ENCODE measurements at regions not wholly inside any gene's neighbourhood (a gene's known extent, or its start where the extent isn't known, plus 50 kb on each side); places are given as distances from the start of the nearest gene placed in this dataset.

DNA sequence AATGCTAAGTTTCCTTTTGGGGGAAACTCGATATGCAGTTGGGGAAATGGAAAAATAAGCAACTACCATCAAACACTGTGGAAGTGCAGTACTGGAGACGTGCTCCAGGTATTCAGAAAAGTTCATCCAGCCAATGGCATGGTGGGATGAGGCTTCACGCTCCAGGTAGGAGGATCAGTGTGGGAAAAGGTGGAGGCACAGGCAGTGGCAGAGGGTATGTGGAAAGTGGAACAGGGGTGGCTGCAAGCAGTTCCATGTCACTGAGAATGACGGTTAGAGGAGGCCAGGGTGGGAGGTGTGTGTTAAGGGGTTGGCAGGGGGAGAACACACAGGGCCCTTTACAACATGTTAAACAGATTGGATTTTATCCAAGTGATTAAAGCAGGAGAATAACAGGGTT is 105.1 kb upstream of the NCAM1 start:
- CTCF ChIA-PET = no interaction called here
- WGBS (ENCODE audit: insufficient coverage) = 96% methylated on average over 4 of the region's 4 CpGs

DNA sequence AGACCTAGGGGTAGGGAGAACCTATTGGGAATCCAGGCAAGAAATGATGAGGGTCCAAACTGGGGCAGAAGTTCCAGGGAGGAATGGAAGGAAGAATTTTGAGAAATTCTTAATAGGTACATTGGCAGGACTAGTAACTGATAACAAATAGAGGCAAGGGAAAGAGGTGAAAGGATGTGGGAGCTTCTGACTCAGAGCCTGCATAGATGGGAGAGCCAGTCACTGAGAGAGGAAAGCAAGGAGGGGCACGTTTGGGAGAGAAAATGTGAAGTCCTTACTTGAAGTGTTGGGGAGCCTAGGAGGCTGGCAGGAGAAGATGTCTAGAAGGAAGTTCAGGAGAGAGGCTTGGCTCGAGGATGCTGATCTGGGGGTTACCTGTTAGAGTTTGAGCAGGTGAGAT is 104.6 kb upstream of the NCAM1 start:
- H3K9me3 ChIP-seq (ENCODE audit: control extremely low read depth in 1 of 5, control insufficient read depth in 4 of 5, insufficient read depth in 2 of 5, low read depth in 1 of 5, low read length in 4 of 5) = peaks cover 0 to 8% (median 3%) of the 10 kb centered on the region in 5 experiments
- no peak overlapping the region for H3K27ac ChIP-seq (ENCODE audit: insufficient read depth in 1 of 2, low read depth in 1 of 2, low read length in 2 of 2, poor library complexity in 1 of 2, severe bottlenecking in 2 of 2)
- ChIA-PET CTCF (no interaction called here), POLR2A (no interaction called here)
- no peak overlapping the region for H3K4me3 ChIP-seq (ENCODE audit: control insufficient read depth in 1 of 7, extremely low read depth in 1 of 7, insufficient read depth in 4 of 7, low read depth in 2 of 7, low read length in 6 of 7)
- peaks cover 0 to 4% (median 0%) of the 10 kb centered on the region in 5 experiments for H3K27me3 ChIP-seq (replicated peaks in 2 of 5; ENCODE audit: control insufficient read depth in 4 of 5, insufficient read depth in 5 of 5, low read length in 4 of 5)
- DNase-seq = no peak
- no peaks in the 10 kb centered on the region for H3K36me3 ChIP-seq (ENCODE audit: control insufficient read depth in 4 of 4, insufficient read depth in 4 of 4, low read length in 3 of 4)
- no peaks in the 10 kb centered on the region for H3K4me1 ChIP-seq (ENCODE audit: control extremely low read depth in 1 of 4, control insufficient read depth in 4 of 4, insufficient read depth in 4 of 4, low read length in 3 of 4)
- 67% methylated on average over 2 of the region's 2 CpGs for WGBS (ENCODE audit: insufficient coverage)

More for the DNA sequence above, 105.1 kb upstream of the NCAM1 start:
- Histone ChIP-seq H3K36me3 (ENCODE audit: control insufficient read depth in 4 of 4, insufficient read depth in 4 of 4, low read length in 3 of 4) (no peaks in the 10 kb centered on the region), H3K9me3 (ENCODE audit: control extremely low read depth in 1 of 5, control insufficient read depth in 4 of 5, insufficient read depth in 2 of 5, low read depth in 1 of 5, low read length in 4 of 5) (peaks cover 0 to 4% (median 2%) of the 10 kb centered on the region in 5 experiments), H3K4me1 (ENCODE audit: control extremely low read depth in 1 of 4, control insufficient read depth in 4 of 4, insufficient read depth in 4 of 4, low read length in 3 of 4) (no peaks in the 10 kb centered on the region), H3K4me3 (ENCODE audit: control insufficient read depth in 1 of 7, extremely low read depth in 1 of 7, insufficient read depth in 4 of 7, low read depth in 2 of 7, low read length in 6 of 7) (no peak overlapping the region), H3K27me3 (replicated peaks in 2 of 5; ENCODE audit: control insufficient read depth in 4 of 5, insufficient read depth in 5 of 5, low read length in 4 of 5) (peaks cover 0 to 4% (median 0%) of the 10 kb centered on the region in 5 experiments), H3K27ac (ENCODE audit: insufficient read depth in 1 of 2, low read depth in 1 of 2, low read length in 2 of 2, poor library complexity in 1 of 2, severe bottlenecking in 2 of 2) (no peak overlapping the region)
- no peak for DNase-seq
- POLR2A ChIA-PET = no interaction called here

- H3K9me3 ChIP-seq (ENCODE audit: control extremely low read depth in 1 of 5, control insufficient read depth in 4 of 5, insufficient read depth in 2 of 5, low read depth in 1 of 5, low read length in 4 of 5) = peaks cover 2 to 11% (median 6%) of the 10 kb centered on the region in 5 experiments
- H3K27ac ChIP-seq (ENCODE audit: insufficient read depth in 1 of 2, low read depth in 1 of 2, low read length in 2 of 2, poor library complexity in 1 of 2, severe bottlenecking in 2 of 2) = no peak overlapping the region
- no peaks in the 10 kb centered on the region for H3K4me1 ChIP-seq (ENCODE audit: control extremely low read depth in 1 of 4, control insufficient read depth in 4 of 4, insufficient read depth in 4 of 4, low read length in 3 of 4)
- H3K4me3 ChIP-seq (ENCODE audit: control insufficient read depth in 1 of 7, extremely low read depth in 1 of 7, insufficient read depth in 4 of 7, low read depth in 2 of 7, low read length in 6 of 7) = no peak overlapping the region
- ChIA-PET POLR2A (no interaction called here), CTCF (no interaction called here)
- 88% methylated on average over 4 of the region's 5 CpGs for WGBS (ENCODE audit: insufficient coverage)
- H3K36me3 ChIP-seq (ENCODE audit: control insufficient read depth in 4 of 4, insufficient read depth in 4 of 4, low read length in 3 of 4) = no peaks in the 10 kb centered on the region
- no peak for DNase-seq
- H3K27me3 ChIP-seq (replicated peaks in 2 of 5; ENCODE audit: control insufficient read depth in 4 of 5, insufficient read depth in 5 of 5, low read length in 4 of 5) = peaks cover 0 to 2% (median 0%) of the 10 kb centered on the region in 5 experiments
Observed at GRCh38 chr11:112858289-112859023, 102.8 kb upstream of the NCAM1 start.

GRCh38 chr11:112859787-112860186 is 101.4 kb upstream of the NCAM1 start:
- peaks cover 0 to 2% (median 0%) of the 10 kb centered on the region in 5 experiments for H3K27me3 ChIP-seq (replicated peaks in 2 of 5; ENCODE audit: control insufficient read depth in 4 of 5, insufficient read depth in 5 of 5, low read length in 4 of 5)
- ChIA-PET CTCF (no interaction called here), POLR2A (no interaction called here)
- H3K36me3 ChIP-seq (ENCODE audit: control insufficient read depth in 4 of 4, insufficient read depth in 4 of 4, low read length in 3 of 4) = no peaks in the 10 kb centered on the region
- peaks cover 2 to 11% (median 6%) of the 10 kb centered on the region in 5 experiments for H3K9me3 ChIP-seq (ENCODE audit: control extremely low read depth in 1 of 5, control insufficient read depth in 4 of 5, insufficient read depth in 2 of 5, low read depth in 1 of 5, low read length in 4 of 5)
- WGBS (ENCODE audit: insufficient coverage) = 100% methylated on average over 1 of the region's 3 CpGs
- no peak for DNase-seq
- H3K4me3 ChIP-seq (ENCODE audit: control insufficient read depth in 1 of 7, extremely low read depth in 1 of 7, insufficient read depth in 4 of 7, low read depth in 2 of 7, low read length in 6 of 7) = no peak overlapping the region
- H3K27ac ChIP-seq (ENCODE audit: insufficient read depth in 1 of 2, low read depth in 1 of 2, low read length in 2 of 2, poor library complexity in 1 of 2, severe bottlenecking in 2 of 2) = no peak overlapping the region
- no peaks in the 10 kb centered on the region for H3K4me1 ChIP-seq (ENCODE audit: control extremely low read depth in 1 of 4, control insufficient read depth in 4 of 4, insufficient read depth in 4 of 4, low read length in 3 of 4)

GRCh38 chr11:112861356-112861755 is 99.9 kb upstream of the NCAM1 start:
- ChIA-PET CTCF (no interaction called here), POLR2A (interaction anchor here (0.5 kb wide), 1 partner anchor 120 kb away, joined by 3 read pairs; no protein-coding TSS in a partner anchor)
- no peak for DNase-seq
- no peaks in the 10 kb centered on the region for H3K36me3 ChIP-seq (ENCODE audit: control insufficient read depth in 4 of 4, insufficient read depth in 4 of 4, low read length in 3 of 4)
- H3K4me3 ChIP-seq (ENCODE audit: control insufficient read depth in 1 of 7, extremely low read depth in 1 of 7, insufficient read depth in 4 of 7, low read depth in 2 of 7, low read length in 6 of 7) = no peak overlapping the region
- H3K4me1 ChIP-seq (ENCODE audit: control extremely low read depth in 1 of 4, control insufficient read depth in 4 of 4, insufficient read depth in 4 of 4, low read length in 3 of 4) = peaks cover 0 to 4% (median under 1%) of the 10 kb centered on the region in 4 experiments
- no peak overlapping the region for H3K27ac ChIP-seq (ENCODE audit: insufficient read depth in 1 of 2, low read depth in 1 of 2, low read length in 2 of 2, poor library complexity in 1 of 2, severe bottlenecking in 2 of 2)
- no peaks in the 10 kb centered on the region for H3K27me3 ChIP-seq (replicated peaks in 2 of 5; ENCODE audit: control insufficient read depth in 4 of 5, insufficient read depth in 5 of 5, low read length in 4 of 5)
- H3K9me3 ChIP-seq (ENCODE audit: control extremely low read depth in 1 of 5, control insufficient read depth in 4 of 5, insufficient read depth in 2 of 5, low read depth in 1 of 5, low read length in 4 of 5) = peaks cover 2 to 11% (median 6%) of the 10 kb centered on the region in 5 experiments

- ChIA-PET CTCF (no interaction called here), POLR2A (no interaction called here)
- no peak for DNase-seq
- Histone ChIP-seq H3K27ac (ENCODE audit: insufficient read depth in 1 of 2, low read depth in 1 of 2, low read length in 2 of 2, poor library complexity in 1 of 2, severe bottlenecking in 2 of 2) (no peak overlapping the region), H3K9me3 (ENCODE audit: control extremely low read depth in 1 of 5, control insufficient read depth in 4 of 5, insufficient read depth in 2 of 5, low read depth in 1 of 5, low read length in 4 of 5) (peaks cover 2 to 11% (median 6%) of the 10 kb centered on the region in 5 experiments), H3K36me3 (ENCODE audit: control insufficient read depth in 4 of 4, insufficient read depth in 4 of 4, low read length in 3 of 4) (no peaks in the 10 kb centered on the region), H3K4me3 (ENCODE audit: control insufficient read depth in 1 of 7, extremely low read depth in 1 of 7, insufficient read depth in 4 of 7, low read depth in 2 of 7, low read length in 6 of 7) (no peak overlapping the region), H3K4me1 (ENCODE audit: control extremely low read depth in 1 of 4, control insufficient read depth in 4 of 4, insufficient read depth in 4 of 4, low read length in 3 of 4) (peaks cover 0 to 4% (median under 1%) of the 10 kb centered on the region in 4 experiments), H3K27me3 (replicated peaks in 2 of 5; ENCODE audit: control insufficient read depth in 4 of 5, insufficient read depth in 5 of 5, low read length in 4 of 5) (no peaks in the 10 kb centered on the region)
- WGBS (ENCODE audit: insufficient coverage) = no CpG with 5 or more reads among the region's 1 CpG
Observed at GRCh38 chr11:112863305-112863704, 97.9 kb upstream of the NCAM1 start.

GRCh38 chr11:112864672-112865071 is 96.5 kb upstream of the NCAM1 start:
- H3K9me3 ChIP-seq (ENCODE audit: control extremely low read depth in 1 of 5, control insufficient read depth in 4 of 5, insufficient read depth in 2 of 5, low read depth in 1 of 5, low read length in 4 of 5) = peaks cover 2 to 11% (median 6%) of the 10 kb centered on the region in 5 experiments
- ChIA-PET POLR2A (no interaction called here), CTCF (no interaction called here)
- DNase-seq = no peak
- no peak overlapping the region for H3K4me3 ChIP-seq (ENCODE audit: control insufficient read depth in 1 of 7, extremely low read depth in 1 of 7, insufficient read depth in 4 of 7, low read depth in 2 of 7, low read length in 6 of 7)
- H3K36me3 ChIP-seq (ENCODE audit: control insufficient read depth in 4 of 4, insufficient read depth in 4 of 4, low read length in 3 of 4) = no peaks in the 10 kb centered on the region
- peaks cover 0 to 4% (median under 1%) of the 10 kb centered on the region in 4 experiments for H3K4me1 ChIP-seq (ENCODE audit: control extremely low read depth in 1 of 4, control insufficient read depth in 4 of 4, insufficient read depth in 4 of 4, low read length in 3 of 4)
- WGBS (ENCODE audit: insufficient coverage) = 91% methylated on average over 9 of the region's 9 CpGs
- H3K27me3 ChIP-seq (replicated peaks in 2 of 5; ENCODE audit: control insufficient read depth in 4 of 5, insufficient read depth in 5 of 5, low read length in 4 of 5) = no peaks in the 10 kb centered on the region
- no peak overlapping the region for H3K27ac ChIP-seq (ENCODE audit: insufficient read depth in 1 of 2, low read depth in 1 of 2, low read length in 2 of 2, poor library complexity in 1 of 2, severe bottlenecking in 2 of 2)
